NT2/D1 (cell line): ENCODE measurements at regions not wholly inside any gene's neighbourhood (a gene's known extent, or its start where the extent isn't known, plus 50 kb on each side); places are given as distances from the start of the nearest gene placed in this dataset.

ENCODE experiments used
- SUZ12 ChIP-seq: IDR thresholded peaks from 2 replicates; pipeline ENCODE4 v1.6.1; 2011; ENCODE audit not compliant: insufficient read length, insufficient read depth; ENCODE audit errors: extremely low read depth
- YY1 ChIP-seq: IDR thresholded peaks from 2 replicates; pipeline ENCODE4 v1.6.1; 2011; ENCODE audit not compliant: insufficient read length, insufficient read depth

GRCh38 chr5:4212981-4213819 lies 617.6 kb downstream of the IRX1 start:
- no peak for TF ChIP-seq YY1
- TF ChIP-seq SUZ12 = no peak
